ENCODE measurements at regions not wholly inside any gene's neighbourhood (a gene's known extent, or its start where the extent isn't known, plus 50 kb on each side); places are given as distances from the start of the nearest gene placed in this dataset.

DNA sequence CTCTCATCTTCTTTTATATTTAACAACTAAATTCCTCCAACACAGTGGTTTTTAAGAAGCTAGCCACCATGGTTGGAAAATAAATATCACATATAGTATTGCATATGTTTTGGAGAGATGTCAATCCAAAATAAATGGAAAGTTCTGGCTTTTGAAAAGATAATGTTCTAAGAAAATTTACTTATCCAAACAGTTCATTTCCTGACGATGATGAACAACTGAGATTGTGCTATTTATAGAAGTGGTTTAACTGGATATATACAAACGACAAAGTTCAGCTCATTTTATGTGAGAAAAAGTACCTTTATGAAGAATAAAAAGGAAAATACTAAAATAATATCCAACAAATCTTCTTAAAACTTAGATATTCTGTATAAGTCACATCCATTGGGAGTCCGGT, 174.7 kb downstream of the MZT1 start:
- TF ChIP-seq RAD21 (IDR thresholded peaks at IDR 0.05; ENCODE audit: low read depth) (no peak), YY1 (IDR thresholded peaks at IDR 0.05; ENCODE audit: low read depth) (no peak), CREB1 (IDR thresholded peaks at IDR 0.05; ENCODE audit: low read depth) (no peak), TEAD4 (IDR thresholded peaks at IDR 0.05) (no peak), EP300 (IDR thresholded peaks at IDR 0.05; ENCODE audit: borderline replicate concordance) (no peak), CEBPB (IDR thresholded peaks at IDR 0.05) (no peak)
- TF ChIP-seq, protein P1, sequence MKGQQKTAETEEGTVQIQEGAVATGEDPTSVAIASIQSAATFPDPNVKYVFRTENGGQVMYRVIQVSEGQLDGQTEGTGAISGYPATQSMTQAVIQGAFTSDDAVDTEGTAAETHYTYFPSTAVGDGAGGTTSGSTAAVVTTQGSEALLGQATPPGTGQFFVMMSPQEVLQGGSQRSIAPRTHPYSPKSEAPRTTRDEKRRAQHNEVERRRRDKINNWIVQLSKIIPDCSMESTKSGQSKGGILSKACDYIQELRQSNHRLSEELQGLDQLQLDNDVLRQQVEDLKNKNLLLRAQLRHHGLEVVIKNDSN (IDR thresholded peaks at IDR 0.05) = no peak
- TF ChIP-seq, protein P2, sequence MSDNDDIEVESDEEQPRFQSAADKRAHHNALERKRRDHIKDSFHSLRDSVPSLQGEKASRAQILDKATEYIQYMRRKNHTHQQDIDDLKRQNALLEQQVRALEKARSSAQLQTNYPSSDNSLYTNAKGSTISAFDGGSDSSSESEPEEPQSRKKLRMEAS (IDR thresholded peaks at IDR 0.05) = no peak
- TF ChIP-seq, protein P3, sequence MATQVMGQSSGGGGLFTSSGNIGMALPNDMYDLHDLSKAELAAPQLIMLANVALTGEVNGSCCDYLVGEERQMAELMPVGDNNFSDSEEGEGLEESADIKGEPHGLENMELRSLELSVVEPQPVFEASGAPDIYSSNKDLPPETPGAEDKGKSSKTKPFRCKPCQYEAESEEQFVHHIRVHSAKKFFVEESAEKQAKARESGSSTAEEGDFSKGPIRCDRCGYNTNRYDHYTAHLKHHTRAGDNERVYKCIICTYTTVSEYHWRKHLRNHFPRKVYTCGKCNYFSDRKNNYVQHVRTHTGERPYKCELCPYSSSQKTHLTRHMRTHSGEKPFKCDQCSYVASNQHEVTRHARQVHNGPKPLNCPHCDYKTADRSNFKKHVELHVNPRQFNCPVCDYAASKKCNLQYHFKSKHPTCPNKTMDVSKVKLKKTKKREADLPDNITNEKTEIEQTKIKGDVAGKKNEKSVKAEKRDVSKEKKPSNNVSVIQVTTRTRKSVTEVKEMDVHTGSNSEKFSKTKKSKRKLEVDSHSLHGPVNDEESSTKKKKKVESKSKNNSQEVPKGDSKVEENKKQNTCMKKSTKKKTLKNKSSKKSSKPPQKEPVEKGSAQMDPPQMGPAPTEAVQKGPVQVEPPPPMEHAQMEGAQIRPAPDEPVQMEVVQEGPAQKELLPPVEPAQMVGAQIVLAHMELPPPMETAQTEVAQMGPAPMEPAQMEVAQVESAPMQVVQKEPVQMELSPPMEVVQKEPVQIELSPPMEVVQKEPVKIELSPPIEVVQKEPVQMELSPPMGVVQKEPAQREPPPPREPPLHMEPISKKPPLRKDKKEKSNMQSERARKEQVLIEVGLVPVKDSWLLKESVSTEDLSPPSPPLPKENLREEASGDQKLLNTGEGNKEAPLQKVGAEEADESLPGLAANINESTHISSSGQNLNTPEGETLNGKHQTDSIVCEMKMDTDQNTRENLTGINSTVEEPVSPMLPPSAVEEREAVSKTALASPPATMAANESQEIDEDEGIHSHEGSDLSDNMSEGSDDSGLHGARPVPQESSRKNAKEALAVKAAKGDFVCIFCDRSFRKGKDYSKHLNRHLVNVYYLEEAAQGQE (IDR thresholded peaks at IDR 0.05; ENCODE audit: low read depth) = no peak
